ENCODE measurements at regions not wholly inside any gene's neighbourhood (a gene's known extent, or its start where the extent isn't known, plus 50 kb on each side); places are given as distances from the start of the nearest gene placed in this dataset.

GRCh38 chr17:73765824-73766563 lies 121.7 kb upstream of the SDK2 start:
- TF ChIP-seq EZH2 (IDR thresholded peaks at IDR 0.05; ENCODE audit: borderline replicate concordance, low read length) = no peak
- no peak for TF ChIP-seq CTCF (IDR thresholded peaks at IDR 0.05; ENCODE audit: low read length)

Measured in OCI-LY1 (cell line).